NCI-H1694 treated with DMSO at 0.1 percent for 48 hours (cell line): ENCODE measurements at regions not wholly inside any gene's neighbourhood (a gene's known extent, or its start where the extent isn't known, plus 50 kb on each side); places are given as distances from the start of the nearest gene placed in this dataset.
"Not testable (repeated sequence)": the region's sequence is repeated elsewhere in the genome, so short reads cannot be mapped to it uniquely, and the experiment has no call there.

Source experiments
- DNase-seq: peaks from one replicate; lab custom pipeline; 2025; lab: John Stamatoyannopoulos, UW

DNA sequence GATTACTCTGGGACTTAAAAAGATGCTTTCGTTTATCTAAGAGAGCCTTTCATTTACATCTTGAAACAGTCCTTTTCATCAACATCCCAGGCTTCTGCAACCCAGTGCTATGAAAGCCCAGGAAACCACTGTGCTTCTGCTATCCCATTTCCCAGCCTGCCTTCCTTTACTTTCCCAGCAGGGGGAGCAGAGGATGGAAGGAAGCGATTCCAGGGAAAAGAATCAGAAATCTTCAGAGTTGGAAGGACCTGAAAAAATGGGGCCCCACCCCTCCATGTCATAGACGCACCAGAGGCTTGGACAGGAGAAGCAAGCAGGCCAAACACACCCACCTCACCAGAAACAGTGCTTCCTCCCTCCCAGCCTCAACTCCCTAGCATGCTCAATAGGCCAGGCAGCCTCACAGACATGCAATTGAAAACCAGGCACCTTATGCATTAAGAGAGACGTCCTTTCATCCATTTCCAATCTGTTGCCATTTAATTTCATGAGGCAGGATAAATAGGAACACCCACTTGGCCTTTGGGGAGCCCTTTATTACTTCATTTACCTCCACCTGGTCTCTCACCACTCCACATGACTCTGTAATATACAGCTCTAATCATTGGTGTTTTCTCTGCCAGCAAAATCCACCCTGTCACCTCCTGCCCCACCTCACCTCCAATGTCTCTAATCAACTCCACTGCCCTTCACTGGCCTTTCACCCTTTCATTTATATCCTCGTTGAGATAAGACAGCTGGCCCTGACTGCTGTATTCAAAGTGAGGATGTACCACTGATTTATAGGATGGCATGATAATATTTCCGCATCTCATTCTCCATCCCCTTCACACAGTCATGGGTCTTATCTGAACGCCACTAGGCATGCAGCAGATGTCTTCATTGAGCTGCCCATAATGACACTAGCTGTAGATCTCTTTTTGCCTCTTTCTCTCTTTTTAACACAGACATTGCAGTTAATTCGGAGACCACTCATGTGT, 583.9 kb downstream of the NTRK3 start:
- no peak for DNase-seq

DNA sequence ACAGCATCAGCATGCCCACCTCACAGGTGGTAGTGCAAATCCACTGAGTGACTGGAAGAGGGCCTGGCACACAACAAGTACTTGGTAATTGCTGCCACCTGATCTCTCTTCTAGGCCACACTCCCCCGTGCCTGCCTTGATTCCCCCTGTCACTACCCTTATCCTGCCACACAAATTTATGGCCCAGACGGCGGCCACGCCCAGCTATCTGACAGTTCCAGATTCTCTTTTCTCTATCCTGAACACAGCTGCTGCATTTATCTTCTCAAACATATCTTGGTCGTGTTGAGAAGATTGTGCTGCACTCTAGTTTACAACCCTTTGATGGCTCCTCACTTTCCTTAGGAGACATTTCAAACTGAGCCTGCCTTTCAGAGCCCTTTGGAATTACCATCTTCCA, 585.2 kb downstream of the NTRK3 start:
- no peak for DNase-seq

DNA sequence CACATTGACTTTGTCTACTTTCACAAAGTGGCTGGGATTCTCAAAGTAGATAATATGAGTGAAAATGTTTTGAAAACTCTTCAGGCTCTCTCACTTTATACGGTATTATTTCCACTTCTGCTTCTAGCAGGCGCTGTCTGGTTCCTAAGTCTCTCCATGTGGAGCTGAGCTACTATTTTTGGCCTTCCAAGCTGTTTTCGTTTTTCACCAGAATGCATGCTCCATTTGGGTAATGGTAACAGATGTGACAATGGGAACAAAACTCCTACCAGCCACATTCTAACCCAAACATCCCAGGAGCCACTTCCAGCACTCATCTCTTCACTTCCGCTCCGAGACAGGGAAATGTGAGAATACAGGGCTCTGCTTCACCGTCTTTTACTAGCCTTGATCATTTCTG, 586.7 kb downstream of the NTRK3 start:
- DNase-seq, result peak; percentile 80

DNA sequence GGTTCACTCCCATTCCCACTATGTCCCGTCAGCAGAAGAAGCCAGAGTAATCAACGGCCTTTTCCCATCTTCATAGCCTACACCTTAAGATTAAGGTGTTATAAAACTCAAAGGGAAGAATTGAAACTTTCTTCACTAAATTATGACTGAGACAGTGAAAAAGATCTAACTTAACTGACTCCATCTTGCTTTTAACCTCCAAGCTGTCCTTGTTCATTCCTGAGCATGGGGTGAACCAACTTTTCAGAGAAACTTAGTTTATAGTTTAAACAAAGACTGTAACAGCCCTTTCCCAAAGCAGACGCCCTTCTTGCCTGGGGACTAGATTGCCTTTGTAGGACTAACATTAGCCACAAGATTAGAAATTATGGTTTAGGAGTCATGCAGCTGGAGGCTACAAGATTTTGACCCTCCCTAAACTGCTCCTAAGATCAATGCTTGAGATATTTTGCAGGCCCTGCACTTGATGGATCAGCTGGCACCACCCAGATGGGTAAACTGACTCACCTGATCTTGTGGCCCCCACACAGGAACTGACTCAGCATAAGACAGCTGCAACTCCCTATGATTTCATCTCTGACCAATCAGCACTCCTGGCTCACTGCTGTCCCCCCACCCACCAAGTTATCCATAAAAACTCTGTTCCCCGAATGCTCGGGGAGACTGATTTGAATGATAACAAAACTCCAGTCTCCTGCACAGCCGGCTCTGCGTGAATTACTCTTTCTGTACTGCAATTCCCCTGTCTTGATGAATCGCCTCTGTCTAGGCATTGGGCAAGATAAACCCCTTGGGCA, 587.6 kb downstream of the NTRK3 start:
- DNase-seq, result not testable (repeated sequence)

DNA sequence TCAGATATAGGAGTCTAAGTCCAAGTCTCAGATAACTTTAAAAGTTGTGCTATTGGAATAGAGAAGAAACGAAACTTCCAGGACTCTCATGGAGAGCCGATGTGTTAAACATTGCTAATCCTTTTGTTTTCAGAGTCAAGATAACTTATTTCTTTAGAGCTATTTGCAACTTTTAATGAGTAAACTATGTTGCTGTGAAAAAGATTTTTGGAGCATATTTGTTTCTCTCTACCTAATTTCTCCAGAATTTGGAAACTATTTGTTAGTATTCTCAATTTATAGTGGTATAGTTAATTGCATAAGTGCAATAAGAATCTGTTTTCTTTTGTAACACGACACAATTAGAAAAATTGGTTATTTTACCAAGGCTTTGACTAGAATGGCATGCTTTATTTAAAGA, 588.9 kb downstream of the NTRK3 start:
- DNase-seq, result no peak

DNA sequence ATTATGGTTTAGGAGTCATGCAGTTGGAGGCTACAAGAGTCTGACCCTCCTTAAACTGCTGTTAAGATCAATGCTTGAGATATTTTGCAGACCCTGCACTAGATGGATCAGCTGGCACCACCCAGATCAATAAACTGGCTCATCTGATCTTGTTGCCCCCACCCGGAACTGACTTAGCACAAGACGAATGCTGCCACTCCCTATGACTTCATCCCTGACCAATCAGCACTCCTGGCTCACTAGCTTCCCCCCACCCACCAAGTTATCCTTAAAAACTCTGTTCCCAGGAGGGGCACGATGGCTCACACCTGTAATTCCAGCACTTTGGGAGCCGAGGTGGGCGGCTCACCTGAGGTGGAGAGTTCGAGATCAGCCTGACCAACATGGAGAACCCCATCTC, 594.0 kb downstream of the NTRK3 start:
- DNase-seq, result no peak

DNA sequence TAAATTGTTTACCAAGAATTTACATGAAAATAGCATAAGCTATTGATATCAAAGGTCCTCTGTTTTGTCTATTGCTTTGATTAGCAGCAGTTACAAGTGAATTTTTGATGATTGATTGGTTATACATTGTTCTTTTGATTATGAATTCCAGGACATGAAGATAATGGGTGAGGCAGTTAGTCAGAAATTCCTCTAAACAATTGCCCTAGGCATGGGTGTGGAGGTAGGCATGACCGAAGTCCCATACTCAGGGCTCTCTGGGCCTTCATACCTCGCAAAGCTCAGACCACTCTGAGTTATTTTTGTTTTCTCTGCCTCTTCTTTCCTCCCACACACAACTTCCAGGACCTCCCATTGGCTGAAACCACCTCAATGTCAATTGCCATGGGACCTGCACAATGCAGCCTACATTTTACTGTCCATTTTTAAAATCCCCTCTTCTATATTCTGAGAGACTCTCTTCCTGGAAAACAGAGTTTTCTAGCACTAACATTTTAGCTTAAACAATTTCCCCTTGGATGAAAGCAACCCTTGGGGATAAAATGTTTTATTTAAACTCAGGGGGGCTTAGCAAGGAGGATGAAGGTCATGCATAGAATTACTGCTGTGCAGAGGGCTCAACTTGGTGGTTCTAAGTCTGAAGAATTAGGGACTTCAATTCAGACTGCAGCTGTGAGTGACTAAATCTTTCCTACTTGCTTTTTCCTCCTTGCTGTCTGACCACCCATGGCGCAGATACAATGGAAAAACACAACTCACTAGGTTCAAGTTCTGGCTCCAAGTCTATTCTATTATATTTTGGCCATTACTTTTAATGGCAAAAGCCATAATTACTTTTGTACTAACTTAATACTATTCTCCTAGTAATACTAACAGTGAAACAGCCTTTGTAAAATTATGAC, 594.8 kb downstream of the NTRK3 start:
- no peak for DNase-seq

DNA sequence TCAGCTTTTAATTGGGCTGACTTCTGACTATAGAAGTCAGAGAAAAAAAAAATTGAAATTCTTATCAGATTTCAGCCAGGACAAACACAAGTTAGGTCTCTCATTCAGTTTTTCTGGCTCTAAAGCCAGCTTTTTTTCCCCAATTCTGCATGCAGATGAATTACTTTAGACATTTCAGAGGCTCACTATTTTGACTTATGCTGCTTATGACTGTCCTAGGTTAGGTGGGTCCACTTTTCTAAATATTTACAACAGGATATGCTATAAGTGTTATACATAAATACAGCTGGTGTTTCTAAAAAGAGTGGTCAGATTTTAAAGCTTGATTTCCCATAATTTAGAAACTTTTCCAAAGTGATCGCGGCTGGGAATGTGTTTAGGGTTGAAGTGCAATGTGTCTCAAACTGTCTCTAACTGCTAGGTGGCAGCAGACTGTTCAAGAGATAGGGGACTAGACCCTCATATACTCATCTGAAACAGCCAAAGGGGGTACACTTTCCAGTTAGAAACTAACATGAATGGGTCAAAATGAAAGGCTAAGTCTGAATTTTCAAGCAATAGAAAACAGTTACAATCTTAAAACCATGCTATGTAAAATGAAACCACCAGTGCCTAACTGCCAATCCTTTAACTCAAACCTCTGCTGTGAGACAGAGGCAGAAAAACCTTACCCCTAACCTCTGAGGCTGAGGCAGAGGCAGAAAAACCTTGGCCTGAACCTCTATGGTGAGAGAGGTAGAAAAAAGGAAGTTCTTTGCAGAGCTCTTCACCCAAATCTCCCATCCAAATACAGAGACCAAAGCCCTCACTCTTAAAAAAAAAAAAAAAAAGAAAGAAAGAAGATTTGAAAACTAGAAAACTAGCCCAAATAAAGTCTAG, 596.0 kb downstream of the NTRK3 start:
- no peak for DNase-seq

DNA sequence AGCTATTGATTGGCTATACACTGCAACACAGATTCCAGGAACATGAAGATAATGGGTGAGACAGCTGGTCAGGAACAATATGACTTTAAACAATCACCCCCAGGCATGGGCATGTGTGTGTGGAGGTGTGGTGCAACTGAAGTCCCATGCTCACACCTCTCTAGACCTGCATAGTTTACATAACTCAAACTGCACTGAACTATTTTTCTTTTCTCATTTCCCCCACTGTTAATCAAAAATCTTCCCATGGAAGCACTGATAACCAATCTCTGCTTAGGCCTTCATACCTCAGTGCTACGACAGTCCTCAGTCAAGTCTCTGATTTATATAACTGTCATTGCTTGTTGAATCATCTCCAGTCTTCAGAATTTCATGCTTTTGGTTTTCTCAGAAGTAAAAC, 600.2 kb downstream of the NTRK3 start:
- no peak for DNase-seq

DNA sequence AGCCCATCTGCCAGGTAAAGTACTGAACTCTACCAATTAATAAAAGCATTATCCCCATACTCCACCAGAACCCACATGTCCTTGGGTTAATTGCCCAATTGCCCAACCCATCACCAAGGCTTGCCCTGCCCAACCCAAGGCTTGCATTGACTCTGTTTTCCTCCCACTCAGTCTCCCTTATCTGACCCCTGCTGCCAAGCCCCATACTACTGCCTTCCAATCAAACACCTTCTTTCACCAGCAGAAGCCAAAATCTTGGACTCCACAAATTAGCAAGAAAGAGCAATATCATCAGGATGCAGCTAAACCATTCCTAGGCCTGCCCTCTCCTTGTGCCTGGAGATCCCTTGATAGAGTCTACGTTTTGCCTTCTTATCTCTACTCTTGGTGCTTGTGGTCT, 602.9 kb downstream of the NTRK3 start:
- no peak for DNase-seq

DNA sequence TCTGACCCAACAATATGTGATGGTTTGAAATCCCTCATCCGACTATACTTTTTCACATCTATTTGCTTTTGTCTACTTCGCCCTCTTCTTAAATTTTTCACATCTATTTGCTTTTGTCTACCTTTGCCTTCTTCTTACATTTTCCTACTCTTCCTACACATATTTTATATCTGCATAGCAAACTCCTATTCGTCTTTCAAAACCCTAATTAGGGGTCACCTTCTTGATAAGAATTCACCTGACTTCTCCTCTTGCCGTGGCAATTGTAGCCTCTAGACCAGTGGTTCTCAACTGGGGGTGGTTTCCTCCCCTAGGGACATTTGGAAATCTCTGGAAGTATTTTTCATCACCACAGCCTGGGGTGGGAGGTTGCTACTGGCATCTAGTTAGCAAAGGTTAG, 607.4 kb downstream of the NTRK3 start:
- no peak for DNase-seq

DNA sequence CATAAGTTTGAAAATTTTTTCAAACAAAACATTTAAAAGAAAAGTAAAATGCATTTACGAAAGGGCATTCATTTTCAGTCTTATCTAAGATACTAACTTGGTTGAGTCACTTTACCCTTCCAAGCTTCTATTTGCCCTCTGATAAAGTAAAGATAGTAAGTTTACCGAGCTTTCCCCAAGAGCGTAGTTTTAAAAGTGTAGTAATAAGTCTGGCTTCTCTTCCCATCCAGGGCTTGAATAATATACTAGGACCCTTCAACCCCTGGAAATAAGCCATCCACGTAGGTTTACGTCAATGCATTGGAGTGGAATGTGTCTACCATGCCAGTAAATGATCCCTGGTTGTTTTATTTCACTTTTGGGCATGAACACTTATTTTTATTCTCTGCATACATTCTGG, 608.3 kb downstream of the NTRK3 start:
- no peak for DNase-seq

DNA sequence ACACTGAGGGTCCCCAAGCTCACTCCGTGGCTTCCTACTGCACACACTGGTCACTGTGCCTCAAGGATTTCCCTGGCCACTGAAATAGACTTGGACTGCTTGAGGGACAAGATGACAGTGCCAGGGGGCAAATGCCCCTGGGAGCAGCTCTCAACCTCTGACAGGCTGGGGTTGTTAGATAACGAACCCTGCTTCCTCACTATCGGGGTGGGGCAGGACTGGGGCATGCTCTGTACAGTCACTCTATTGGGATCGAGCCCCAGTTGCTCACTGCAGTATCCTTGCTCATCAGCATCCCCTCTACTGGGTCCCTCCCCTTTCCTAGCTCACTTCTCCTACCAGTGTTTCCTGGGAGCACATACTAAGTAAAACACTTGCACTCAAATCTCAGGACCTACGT, 610.8 kb downstream of the NTRK3 start:
- DNase-seq, result no peak

DNA sequence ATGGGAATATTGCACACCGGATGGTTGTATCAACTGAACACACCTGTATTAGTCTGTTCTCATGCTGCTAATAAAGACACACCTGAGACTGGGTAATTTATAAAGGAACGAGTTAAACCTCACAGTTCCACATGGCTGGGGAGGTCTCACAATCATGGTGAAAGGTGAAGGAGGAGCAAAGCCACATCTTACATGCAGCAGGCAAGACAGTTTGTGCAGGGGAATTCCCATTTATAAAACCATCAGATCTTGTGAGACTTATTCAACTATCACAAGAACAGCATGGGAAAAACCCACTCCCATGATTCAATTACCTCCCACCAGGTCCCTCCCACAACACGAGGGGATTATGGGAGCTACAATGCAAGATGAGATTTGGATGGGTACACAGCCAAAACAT, 613.5 kb downstream of the NTRK3 start:
- not testable (repeated sequence) for DNase-seq

DNA sequence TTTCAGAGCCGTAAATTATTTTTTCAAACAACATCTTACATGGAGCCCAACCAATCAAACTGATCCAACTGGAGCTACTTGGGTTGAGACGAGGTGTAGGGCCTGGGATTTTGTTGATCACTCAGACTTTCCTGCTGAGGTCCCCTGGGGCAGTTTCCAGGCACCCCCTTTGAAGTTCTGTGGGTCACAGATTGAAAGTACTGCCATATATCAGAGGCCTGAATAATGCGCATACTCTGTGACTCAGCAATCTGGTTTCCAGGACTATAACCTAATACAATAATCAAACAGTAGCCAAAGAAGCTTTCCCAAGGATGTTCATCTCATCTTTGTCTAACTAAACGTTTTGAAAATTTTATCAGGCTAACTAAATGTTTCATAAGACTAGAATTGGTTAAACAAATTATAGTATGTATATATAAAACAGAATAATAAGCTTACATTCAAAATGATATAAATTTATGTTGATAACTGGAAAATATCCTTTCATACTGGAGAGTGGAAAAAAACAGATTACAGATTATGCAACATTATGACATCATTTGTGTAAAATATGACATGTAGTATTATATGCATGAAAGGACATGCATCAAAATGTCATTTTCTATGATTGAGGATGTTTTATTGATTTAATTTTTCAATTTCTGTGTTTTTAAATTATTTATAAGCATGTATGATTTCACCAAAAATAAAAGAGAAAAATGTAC, 617.1 kb downstream of the NTRK3 start:
- DNase-seq, result no peak

DNA sequence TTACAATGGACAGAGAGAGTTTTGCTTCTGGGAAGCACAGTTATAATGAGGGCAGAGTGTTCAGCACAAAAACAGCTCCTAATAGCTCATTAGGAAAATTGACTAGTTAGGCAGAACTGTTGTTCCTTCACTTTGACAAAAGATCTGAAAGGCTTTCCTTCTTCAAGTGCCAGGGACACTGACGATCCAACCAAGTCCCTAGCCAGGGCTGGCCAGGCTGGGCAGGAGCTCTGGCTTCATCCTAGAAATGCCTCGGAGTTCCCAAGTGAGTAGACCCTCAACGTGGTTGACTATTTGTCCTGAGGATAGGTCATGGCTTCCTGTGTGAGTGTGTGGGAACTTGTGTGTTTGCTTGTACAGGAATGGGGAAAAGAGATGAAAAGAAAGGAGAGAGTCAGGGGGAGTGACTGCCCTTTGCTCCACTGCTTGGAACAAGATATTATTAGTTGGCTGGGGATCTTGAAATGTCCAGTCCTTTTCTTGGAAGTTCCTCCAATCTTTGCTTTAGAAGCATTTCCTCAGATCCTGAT, 617.9 kb downstream of the NTRK3 start:
- no peak for DNase-seq

DNA sequence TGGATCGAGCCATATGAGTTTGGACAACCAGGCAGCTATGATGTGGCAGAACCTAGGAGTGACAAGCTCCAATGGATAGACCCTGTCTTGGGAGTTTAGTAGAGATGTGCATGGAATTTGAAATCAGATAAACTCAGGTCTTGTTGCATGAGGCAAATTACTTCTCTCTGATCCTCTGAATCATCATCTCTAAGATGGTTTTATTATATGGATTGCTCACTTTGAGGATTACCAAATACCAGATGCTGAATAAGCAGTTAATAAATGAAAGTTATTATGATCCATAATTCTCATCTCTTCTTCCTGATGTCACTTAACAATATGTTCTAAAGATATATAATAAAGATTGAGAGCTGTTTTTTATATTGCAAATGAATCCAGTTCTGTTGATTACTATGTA, 622.2 kb downstream of the NTRK3 start:
- no peak for DNase-seq

DNA sequence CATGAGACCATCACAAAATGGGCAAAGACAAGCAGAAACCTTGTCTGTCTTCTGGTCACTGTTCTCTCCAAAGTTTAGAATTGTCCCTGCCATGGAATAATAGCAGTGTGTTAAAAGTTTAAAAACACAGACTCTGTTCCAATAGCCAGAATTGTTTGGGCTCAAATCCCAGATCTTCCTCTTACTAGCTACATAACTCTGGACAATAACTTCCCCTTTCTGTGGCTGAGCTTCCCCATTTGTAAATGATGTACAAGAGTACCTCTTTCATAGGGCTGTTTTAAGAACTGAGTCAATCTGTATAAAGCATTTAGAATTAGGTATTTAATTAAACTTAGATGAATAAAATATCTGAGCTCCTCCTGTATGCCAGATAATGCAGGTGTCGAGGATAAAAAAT, 623.0 kb downstream of the NTRK3 start:
- DNase-seq, result peak; percentile 65

DNA sequence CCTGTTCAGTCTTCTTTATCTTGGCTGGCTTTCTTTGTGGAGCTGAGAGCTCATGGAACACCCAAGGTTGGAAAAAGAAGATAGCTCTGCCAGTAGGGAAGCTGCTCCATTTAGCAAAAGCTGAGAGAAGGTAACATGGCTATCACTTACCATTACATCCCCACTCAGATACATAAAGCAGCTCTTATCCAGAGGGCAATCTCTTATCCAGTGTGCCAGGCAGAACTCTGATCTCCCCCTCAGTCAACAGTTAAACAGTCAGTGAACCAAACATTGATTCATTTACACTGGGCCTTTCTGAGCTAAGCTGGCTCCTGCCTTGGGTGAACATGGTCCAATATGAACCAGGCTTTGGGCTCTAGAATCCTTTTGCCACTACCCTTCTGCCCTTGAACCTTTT, 624.2 kb downstream of the NTRK3 start:
- DNase-seq, result no peak

DNA sequence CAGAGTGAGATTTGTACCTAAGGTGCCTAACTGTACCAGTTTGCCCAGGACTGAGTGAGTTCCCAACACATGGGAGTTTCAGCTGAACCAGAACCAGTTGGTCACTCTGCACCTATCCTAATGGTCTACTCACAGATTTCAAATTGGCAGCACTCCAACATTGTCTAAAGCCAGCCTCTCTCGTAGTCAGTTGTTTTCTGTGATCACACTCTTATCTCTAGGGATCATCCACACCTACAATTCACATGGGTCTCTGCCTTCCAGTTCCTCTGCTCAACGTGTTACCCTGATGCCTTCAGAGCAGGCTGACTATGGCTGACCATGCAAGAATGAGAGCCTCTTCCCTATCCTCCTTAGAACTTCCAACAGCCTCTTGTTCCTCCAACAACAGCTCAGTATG, 624.8 kb downstream of the NTRK3 start:
- DNase-seq, result no peak
